K562 (cell line): ENCODE measurements at regions not wholly inside any gene's neighbourhood (a gene's known extent, or its start where the extent isn't known, plus 50 kb on each side); places are given as distances from the start of the nearest gene placed in this dataset.
"Not testable (repeated sequence)": the region's sequence is repeated elsewhere in the genome, so short reads cannot be mapped to it uniquely, and the experiment has no call there.

Source experiments
- ATAC-seq: fragments of 200-7000 bp; cut with Tn5 transposase; 3 replicates; pipeline ENCODE4 v1.9.1; 2020; ENCODE audit warnings: moderate library complexity
- BruUV-seq: library from RNA; stranded (reverse); fragments of 400-500 nt; replicated peaks from 2 replicates; lab custom pipeline; 2021; lab: Mats Ljungman, UMichigan
- CTCF ChIA-PET: fragments of 300-600 bp; formaldehyde crosslinking; extraction: SDS; loops from one replicate; lab custom pipeline; 2021; ENCODE audit warnings: low intra/inter-chr PET ratio; lab: Yijun Ruan, JAX
- POLR2A ChIA-PET: fragments of 300-600, 350-650 bp; sonication (Branson Sonifier 250); formaldehyde crosslinking; extraction: SDS; loops from one replicate; lab custom pipeline; 2021; ENCODE audit warnings: antibody characterized with exemption, inconsistent platforms; lab: Yijun Ruan, JAX
- DNase-seq, 4 experiments: peaks; one replicate each; pipeline versions ENCODE4 v3.0.0 to v3.0.0-alpha.2; 2011 to 2018; ENCODE audit warnings: low spot score in 3 of 4, mixed read lengths in 3 of 4; ENCODE audit errors: extremely low read depth in 1 of 4
- FAIRE-seq: peaks from 2 replicates; lab custom pipeline; 2011; peaks lifted over from hg19 to GRCh38; lab: Jason Lieb, UNC
- H2AFZ ChIP-seq: 2 replicates; pipeline ENCODE4 v1.6.0; 2011; ENCODE audit warnings: low read depth, low read length, control low read depth, inconsistent platforms
- H3K27ac ChIP-seq: fragments of 200-600 bp; 3 replicates; pipeline ENCODE4 v1.8.0; 2011; ENCODE audit warnings: low read depth, mild to moderate bottlenecking, control low read depth, inconsistent platforms, low read length, moderate library complexity, mixed read lengths; ENCODE audit errors: extremely low read depth
- H3K27me3 ChIP-seq, 2 experiments: fragments of 300-600 bp in 1 of 2; 2 replicates in 1 of 2; 3 replicates in 1 of 2; pipeline versions ENCODE4 v1.6.0 to v1.8.0; 2011; ENCODE audit warnings: inconsistent platforms in 2 of 2, low read length in 2 of 2, mild to moderate bottlenecking in 1 of 2, mixed read lengths in 1 of 2, moderate library complexity in 1 of 2; ENCODE audit not compliant: control insufficient read depth in 2 of 2, insufficient read depth in 2 of 2
- H3K36me3 ChIP-seq: fragments of 300-600 bp; 3 replicates; pipeline ENCODE4 v1.8.0; 2011; ENCODE audit warnings: mild to moderate bottlenecking, low read length, inconsistent platforms; ENCODE audit not compliant: control insufficient read depth, insufficient read depth
- H3K4me1 ChIP-seq, 2 experiments: fragments of 200-600 bp in 1 of 2; replicated peaks in 1 of 2; 2 replicates in 1 of 2; 3 replicates in 1 of 2; pipeline versions ENCODE4 v1.5.1 to v1.8.0; 2011; ENCODE audit warnings: inconsistent platforms in 2 of 2, low read length in 2 of 2, mild to moderate bottlenecking in 1 of 2, mixed read lengths in 1 of 2, moderate library complexity in 1 of 2; ENCODE audit not compliant: control insufficient read depth in 2 of 2, insufficient read depth in 2 of 2
- H3K4me2 ChIP-seq: 2 replicates; pipeline ENCODE4 v1.6.1; 2011; ENCODE audit warnings: low read length, control low read depth, inconsistent platforms, mixed read lengths; ENCODE audit not compliant: insufficient read depth
- H3K4me3 ChIP-seq: fragments of 200-600 bp; sonication (generic), shearing (Covaris generic); 2 replicates; pipeline ENCODE4 v1.5.1; 2016; ENCODE audit warnings: control low read depth, inconsistent platforms
- H3K79me2 ChIP-seq: fragments of 200-600 bp; 3 replicates; pipeline ENCODE4 v1.8.0; 2011; ENCODE audit warnings: low read length, inconsistent platforms; ENCODE audit not compliant: control insufficient read depth, insufficient read depth
- H3K9ac ChIP-seq, 2 experiments: 2 replicates each; pipeline versions ENCODE4 v1.6.0 to v1.6.1; 2011; ENCODE audit warnings: low read depth in 2 of 2, low read length in 2 of 2, control low read depth in 1 of 2, inconsistent platforms in 1 of 2, mild to moderate bottlenecking in 1 of 2, mixed read lengths in 1 of 2; ENCODE audit not compliant: insufficient read depth in 1 of 2
- H3K9me1 ChIP-seq: one replicate; pipeline ENCODE4 v1.6.0; 2011; ENCODE audit warnings: inconsistent platforms, mild to moderate bottlenecking, low read length, moderate library complexity; ENCODE audit not compliant: control insufficient read depth, insufficient read depth
- H3K9me3 ChIP-seq: replicated peaks from 2 replicates; pipeline ENCODE4 v1.5.1; 2011; ENCODE audit warnings: low read depth, low read length, inconsistent platforms; ENCODE audit not compliant: control insufficient read depth, insufficient read depth
- H4K20me1 ChIP-seq: replicated peaks from 2 replicates; pipeline ENCODE4 v1.6.1; 2011; ENCODE audit warnings: low read length, inconsistent platforms, mixed read lengths; ENCODE audit not compliant: control insufficient read depth, insufficient read depth
- ID3 ChIP-seq, 2 experiments: fragments of 250-450 bp in 1 of 2; fragments of 450-650 bp in 1 of 2; sonication (Bioruptor Pico) in 1 of 2; IDR thresholded peaks; 2 replicates each; pipeline versions ENCODE4 v1.6.1 to v1.8.0; 2016 to 2021; ENCODE audit warnings: mild to moderate bottlenecking in 2 of 2, moderate library complexity in 2 of 2, missing compliant biosample characterization in 1 of 2, missing genetic modification characterization in 1 of 2
- NFE2L1 ChIP-seq: fragments of 450-650 bp; IDR thresholded peaks from 2 replicates; pipeline ENCODE4 v1.6.1; 2016; ENCODE audit warnings: missing genetic modification characterization, low read depth, mild to moderate bottlenecking, missing compliant biosample characterization, moderate library complexity, borderline replicate concordance
- SAFB2 ChIP-seq: fragments of 200-400 bp; formaldehyde crosslinking; IDR thresholded peaks from 2 replicates; pipeline ENCODE4 v1.6.1; 2018; ENCODE audit warnings: borderline replicate concordance, low read length, low read depth, moderate library complexity; ENCODE audit not compliant: severe bottlenecking
- TRIM28 ChIP-seq: fragments of 450-650 bp; IDR thresholded peaks from 2 replicates; pipeline ENCODE4 v1.6.1; 2017
- WGBS: fragments of 100-300 bp; shearing (Covaris generic); methylation state at CpG from one replicate; pipeline ENCODE4 v1.1.6; 2016; ENCODE audit warnings: low coverage, mixed read lengths; ENCODE audit not compliant: insufficient coverage; ENCODE audit errors: missing lambda C conversion rate; 5-methylcytosine and 5-hydroxymethylcytosine counted together
- in situ Hi-C: fragments of 300-500 bp; cut with MboI; formaldehyde crosslinking; loops from 4 replicates; pipeline ENCODE4 v1.15.0; 2018; ENCODE audit warnings: inconsistent platforms, mixed read lengths
- intact Hi-C: fragments of 100-400 bp; cut with micrococcal nuclease; formaldehyde crosslinking; loops from 2 replicates; pipeline ENCODE4 v1.14.2; 2022

- WGBS: under 1% methylated on average over 13 of the region's 13 CpGs
- no peak overlapping the region for H3K9ac ChIP-seq
- ATAC-seq (no peak), DNase-seq (no peak), FAIRE-seq (no peak)
- H3K4me1 ChIP-seq: no peaks in the 10 kb centered on the region; a peak in 1 of 5 replicates
- BruUV-seq: no TSS peak
- ChIA-PET POLR2A (interaction anchor here (0.5 kb wide), 1 partner anchor 423 kb away, joined by 3 read pairs; no protein-coding TSS in a partner anchor), CTCF (no interaction called here)
- H3K9me1 ChIP-seq: no peaks in the 10 kb centered on the region
- H3K79me2 ChIP-seq: no peaks in the 10 kb centered on the region
- in situ Hi-C loops: no loop called here
- intact Hi-C loops: no loop called here
- no peak overlapping the region for H3K27ac ChIP-seq
- H3K4me2 ChIP-seq: no peak overlapping the region
- H2AFZ ChIP-seq: no peak overlapping the region
- peaks cover under 1 to 62% of the 10 kb centered on the region in 2 experiments; a peak in 4 of 5 replicates for H3K27me3 ChIP-seq
- no peak overlapping the region for H3K4me3 ChIP-seq
- TF ChIP-seq SAFB2 (no peak), TRIM28 (no peak), ID3 (CRISPR knock-in tag; IDR thresholded peaks at IDR 0.05) (no peak), ID3 (tag; IDR thresholded peaks at IDR 0.05) (no peak), NFE2L1 (no peak)
- no peaks in the 10 kb centered on the region for H3K9me3 ChIP-seq
- H3K36me3 ChIP-seq: no peaks in the 10 kb centered on the region
- H4K20me1 ChIP-seq: no peaks in the 10 kb centered on the region
Observed at GRCh38 chr3:127085576-127085975, 102.7 kb downstream of the PLXNA1 start.

GRCh38 chr3:127086591-127086990, 103.7 kb downstream of the PLXNA1 start:
- H3K9ac ChIP-seq, BruUV-seq, H3K4me2 ChIP-seq, H3K4me1 ChIP-seq, ATAC-seq, FAIRE-seq, in situ Hi-C loops, H2AFZ ChIP-seq, DNase-seq, H3K9me1 ChIP-seq, intact Hi-C loops, H4K20me1 ChIP-seq, H3K36me3 ChIP-seq, H3K27ac ChIP-seq, H3K9me3 ChIP-seq, H3K79me2 ChIP-seq, H3K4me3 ChIP-seq: not testable (repeated sequence)
- POLR2A ChIA-PET: interaction anchor here (0.6 kb wide), 1 partner anchor 18 kb away, joined by 3 read pairs; no protein-coding TSS in a partner anchor
- CTCF ChIA-PET: interaction anchor here (0.7 kb wide), 1 partner anchor 408 kb away, joined by 3 read pairs; no protein-coding TSS in a partner anchor
- WGBS: 4% methylated on average over 10 of the region's 13 CpGs
- peaks cover 3 to 61% of the 10 kb centered on the region in 2 experiments for H3K27me3 ChIP-seq
